Daoy (cell line): ENCODE measurements at regions not wholly inside any gene's neighbourhood (a gene's known extent, or its start where the extent isn't known, plus 50 kb on each side); places are given as distances from the start of the nearest gene placed in this dataset.

Experiments
- DNase-seq: peaks from one replicate; pipeline ENCODE4 v3.0.0-alpha.2; 2015; ENCODE audit warnings: low read depth

DNA sequence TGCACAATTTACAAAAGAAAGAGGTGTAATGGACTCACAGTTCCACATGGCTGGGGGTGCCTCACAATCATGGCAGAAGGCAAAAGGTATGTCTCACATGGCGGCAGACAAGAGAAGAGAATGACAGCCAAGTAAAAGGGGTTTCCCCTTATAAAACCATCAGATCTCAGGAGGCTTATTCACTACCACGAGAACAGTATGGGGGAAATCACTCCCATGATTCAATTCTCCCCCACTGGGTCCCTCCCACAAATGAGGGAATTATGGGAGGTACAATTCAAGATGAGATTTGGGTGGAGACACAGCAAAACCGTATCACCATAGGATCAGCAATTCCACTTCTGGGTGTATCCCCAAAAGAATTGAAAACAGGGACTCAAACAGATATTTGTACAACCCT lies 97.5 kb upstream of the STX18 start:
- DNase-seq = no peak

DNA sequence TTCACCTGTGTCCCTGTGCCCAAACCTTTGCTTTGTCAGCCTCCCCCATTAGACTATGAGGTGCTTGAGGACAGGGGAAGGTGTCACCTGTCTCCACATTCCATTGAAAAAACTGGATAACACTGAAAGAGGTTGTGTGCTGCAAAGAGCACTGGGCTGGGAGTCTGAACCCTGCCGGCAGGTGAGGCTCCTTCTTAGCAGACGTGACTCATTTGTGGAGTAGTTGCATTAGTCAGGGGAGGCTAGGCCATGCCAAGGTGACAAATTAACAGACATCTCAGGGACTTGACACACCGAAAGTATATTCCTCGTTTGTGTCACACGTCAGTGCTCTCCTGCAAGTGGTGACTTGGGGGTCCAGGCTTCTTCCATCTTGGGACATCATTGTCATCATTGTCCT lies 95.9 kb upstream of the STX18 start:
- DNase-seq = no peak

DNA sequence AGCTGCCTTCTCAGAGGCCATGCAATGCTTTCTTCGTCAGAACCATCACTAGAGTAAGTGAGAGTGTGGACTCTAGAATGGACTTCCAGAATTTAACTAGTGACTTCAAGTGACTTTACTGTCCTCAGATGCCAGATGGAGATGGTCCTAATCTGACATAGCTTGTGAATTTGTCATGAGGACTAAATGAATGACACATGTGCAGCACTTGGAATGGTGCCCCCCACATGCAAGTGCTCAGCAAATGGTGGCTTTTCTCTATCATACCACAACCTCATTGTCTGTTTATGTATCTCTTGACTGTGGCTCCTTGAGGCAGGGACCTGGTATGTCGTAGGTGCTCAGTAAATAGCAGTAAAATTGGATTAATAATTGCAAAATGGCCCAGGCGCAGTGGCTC lies 91.6 kb upstream of the STX18 start:
- DNase-seq = no peak

DNA sequence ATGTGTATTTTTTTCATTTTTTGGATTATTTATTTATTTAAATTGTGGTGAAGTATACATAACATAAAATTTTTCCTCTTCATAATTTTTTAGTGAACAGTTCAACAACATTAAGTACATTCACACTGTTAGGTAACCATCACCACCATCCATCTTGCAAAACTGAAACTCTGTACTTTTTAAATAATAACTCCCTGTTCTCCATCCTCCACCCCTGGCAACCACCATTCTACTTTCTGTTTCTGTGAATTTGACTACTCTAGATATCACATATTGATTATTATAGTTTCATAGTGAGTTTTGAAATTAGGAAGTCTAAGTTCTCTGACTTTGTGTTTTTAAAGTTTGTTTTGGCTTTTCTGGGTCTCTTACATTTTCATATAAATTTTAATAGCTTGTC lies 89.3 kb upstream of the STX18 start:
- no peak for DNase-seq

DNA sequence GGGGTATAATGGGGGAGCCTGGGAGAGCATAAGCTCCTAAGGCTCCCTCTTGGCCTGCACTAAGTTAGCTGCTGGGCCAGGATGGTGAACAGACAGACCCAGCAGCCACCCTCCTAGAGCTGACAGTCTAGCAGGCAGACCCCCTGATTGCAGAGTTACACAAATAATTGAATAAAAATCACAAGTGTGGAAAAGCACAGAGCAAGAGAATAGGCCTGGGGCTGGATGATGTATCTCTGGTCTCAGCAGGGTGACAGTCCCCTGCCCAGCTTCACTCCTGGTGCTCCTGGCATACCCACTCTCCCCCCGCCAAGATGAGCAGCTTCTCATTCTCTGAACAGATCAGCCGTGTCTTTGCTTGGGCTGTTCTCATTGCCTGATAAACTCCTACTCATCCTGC lies 86.1 kb upstream of the STX18 start:
- DNase-seq = no peak

DNA sequence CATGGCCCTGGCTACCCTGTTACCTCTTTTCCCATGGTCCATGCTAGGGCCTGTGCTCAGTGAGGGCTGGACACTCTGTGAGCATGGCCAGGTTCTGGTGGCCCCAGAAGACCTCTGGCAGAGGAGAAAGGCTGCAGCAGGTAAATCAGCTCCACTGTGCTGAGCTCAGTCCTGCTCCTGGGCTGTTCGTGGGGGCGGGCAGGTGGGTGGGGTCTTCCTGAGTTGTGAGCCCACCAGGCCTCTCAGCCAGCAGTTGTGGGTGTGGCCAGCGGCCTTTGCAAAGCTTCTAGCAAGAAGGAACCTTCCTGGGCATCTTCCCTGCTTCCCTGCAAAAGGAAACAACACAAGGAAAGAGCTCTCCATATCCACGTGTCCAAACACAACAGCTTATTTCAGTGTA lies 85.3 kb upstream of the STX18 start:
- DNase-seq = no peak

DNA sequence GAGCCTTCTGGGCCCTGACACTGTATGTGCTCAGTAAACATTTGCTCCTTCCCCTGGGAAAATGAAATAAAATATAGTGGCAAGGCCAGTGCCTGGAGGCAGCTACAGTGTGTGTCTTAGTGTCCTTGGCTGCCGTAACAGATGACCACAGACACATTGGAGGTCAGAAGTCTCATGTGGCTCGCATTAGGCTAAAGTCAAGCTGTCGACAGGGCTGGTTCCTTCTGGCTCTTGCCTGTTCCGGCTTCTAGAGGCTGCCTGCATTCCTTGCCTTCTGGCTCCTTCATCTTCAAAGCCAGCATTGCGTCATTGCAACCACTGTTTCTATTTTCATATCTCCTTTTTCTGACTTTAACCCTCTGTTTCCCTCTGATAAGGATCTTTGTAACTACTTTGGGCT lies 83.6 kb upstream of the STX18 start:
- DNase-seq = no peak

DNA sequence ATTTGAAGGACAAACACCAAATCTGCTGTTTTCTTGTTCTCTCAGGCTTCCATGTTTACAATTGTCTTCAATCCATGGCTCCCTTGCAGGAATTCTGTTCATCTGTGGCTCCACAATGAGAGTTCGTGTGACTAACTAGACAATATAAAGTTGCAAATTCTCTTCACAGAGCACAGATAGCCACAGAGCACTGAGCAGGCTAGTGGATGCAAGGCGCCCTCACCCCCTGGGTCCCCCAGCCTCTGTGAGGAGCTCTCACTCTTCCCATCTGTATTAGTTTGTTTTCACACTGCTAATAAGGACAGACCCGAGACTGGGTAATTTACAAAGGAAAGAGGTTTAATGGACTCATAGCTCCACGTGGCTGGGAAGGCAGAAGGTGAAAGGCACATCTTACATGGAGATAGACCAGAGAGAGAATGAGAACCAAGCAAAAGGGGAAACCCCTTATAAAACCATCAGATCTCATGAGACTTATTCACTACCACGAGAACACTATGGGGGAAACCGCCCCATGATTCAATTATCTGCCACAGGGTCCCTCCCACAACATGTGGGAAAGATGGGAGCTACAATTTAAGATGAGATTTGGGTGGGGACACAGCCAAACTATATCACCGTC lies 82.5 kb upstream of the STX18 start:
- DNase-seq = no peak

DNA sequence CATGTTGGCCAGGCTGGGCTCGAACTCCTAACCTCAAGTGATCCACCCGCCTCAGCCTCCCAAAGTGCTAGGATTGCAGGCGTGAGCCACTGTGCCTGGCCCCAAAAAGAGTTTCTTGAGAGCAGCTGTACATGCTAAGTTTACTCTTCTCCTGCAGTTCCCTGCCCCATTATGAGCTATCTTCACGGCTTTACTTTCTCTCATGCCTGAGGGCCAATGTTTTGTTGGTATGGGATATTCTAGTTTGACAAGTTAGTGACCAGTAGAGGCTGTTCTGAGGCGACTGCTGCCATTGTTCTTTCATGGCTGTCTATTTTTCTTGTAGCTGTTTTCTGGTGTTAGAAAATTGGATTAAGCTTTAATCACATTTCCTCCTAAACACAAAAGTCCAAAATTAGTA lies 78.0 kb upstream of the STX18 start:
- no peak for DNase-seq

DNA sequence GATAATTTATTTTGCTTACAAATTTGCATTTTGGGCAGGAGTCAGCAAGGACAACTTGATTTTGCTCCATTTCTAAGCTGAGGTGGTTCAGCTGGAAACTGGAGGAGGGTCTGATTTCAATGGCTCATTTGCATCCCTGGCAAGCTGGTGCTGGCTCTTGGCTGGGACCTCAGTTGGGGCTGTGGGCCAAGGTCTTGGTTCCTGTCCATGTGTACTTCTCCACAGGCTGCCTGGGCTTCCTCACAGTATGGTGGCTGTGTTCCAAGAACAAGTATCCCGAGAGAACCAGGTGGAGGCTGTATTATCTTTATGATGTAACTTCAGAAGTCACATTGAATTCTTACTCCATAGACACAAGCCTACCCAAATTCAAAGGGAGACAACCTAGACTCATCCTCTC lies 77.0 kb upstream of the STX18 start:
- DNase-seq = no peak

DNA sequence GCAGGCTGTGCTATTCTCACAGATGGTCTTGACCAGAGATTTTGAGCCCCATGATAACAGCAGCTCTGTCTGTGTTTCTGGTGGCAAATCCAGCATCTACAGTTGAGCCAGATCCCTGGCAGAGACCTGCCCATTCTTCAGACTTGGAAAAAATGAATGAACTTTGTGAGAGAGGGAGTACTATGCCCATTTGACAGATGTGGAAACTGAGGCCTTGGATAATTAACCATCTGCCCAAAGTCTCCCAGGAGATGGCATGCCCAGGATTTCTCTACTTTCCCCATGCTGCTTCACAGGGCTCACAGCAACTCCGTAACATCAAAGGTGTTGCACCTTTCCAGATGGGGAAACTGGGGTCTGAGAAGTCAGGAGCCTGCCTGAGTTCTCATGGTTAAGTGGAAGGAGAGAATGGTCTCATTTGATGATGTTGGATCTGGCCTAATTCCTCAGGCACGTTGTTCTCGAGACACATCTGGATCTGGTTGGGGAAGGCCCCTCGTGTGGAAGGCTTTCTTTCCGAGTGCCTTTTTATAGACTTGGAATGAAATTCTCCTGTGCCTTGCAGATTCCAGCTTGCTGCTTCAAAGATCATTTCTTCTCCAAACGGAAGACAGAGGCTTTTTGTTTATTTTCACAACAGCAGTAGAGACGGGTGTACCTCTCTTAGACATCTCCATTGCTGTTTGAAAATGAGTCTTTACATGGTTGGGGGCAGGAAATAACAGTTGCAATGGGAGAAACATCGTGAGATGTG lies 73.3 kb upstream of the STX18 start:
- DNase-seq = no peak

DNA sequence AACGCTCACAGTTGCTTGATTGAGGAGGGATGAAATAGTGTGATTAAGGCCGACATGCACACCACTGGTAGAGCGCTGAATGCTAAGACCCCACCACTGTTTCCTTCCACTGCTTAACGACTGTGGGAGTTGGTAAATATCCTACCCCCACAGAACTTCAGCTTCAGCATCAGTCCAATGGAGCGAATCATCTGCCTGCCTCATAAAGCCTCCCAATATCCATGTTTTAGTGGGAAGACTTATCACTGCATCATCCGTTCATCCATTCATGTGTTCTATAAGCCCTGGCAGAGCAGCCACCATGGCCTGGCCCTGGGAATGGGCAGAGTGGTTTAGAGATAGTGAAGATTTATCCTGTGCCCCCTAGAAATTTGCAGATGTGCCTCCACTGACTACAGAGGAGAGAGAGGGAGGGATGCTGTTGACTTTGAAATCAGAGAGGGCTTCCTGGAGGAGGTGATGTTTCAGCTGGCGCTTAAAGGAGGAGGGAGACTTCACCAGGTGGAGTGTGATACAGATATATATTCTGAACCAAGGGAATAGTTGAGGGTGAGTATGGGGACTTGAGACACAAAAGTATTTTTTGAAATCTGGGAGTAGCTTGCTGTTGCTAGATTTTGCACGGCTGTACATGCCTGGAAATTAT lies 71.9 kb upstream of the STX18 start:
- no peak for DNase-seq

DNA sequence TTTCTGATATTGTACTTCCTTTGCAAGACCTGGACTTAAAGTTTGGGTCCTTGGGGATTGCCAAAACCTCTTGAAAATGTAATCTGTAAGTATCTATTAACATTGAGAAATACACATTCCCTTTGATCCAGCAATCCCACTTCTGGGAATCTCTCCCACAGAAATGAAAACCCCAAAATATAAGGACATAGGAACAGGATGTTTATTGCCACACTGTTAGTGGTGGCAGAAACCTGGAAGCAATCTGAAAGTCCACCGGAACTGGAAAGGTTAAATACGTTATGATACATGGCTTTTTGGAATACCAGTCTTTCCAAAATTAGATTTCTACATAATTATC lies 71.2 kb upstream of the STX18 start:
- DNase-seq = no peak

DNA sequence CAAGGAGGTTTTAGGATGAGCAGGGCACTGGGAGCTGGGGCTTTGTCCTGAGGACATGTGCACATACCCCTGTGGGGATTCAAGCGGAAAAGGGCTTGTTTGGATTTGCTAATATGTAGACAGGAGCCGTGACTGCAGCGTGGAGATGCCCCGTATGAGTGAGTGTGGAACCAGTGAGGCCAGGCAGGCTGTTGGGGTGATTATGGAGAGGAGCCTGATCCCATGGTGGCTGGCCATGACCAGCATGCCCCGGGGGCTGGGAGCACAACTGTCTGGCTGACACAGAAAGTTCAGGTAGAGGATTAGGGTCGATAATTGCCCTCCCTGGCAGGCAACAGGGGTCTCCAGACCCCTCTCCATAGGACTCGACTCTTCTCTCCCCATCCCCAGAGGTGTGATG lies 68.8 kb upstream of the STX18 start:
- DNase-seq = no peak

DNA sequence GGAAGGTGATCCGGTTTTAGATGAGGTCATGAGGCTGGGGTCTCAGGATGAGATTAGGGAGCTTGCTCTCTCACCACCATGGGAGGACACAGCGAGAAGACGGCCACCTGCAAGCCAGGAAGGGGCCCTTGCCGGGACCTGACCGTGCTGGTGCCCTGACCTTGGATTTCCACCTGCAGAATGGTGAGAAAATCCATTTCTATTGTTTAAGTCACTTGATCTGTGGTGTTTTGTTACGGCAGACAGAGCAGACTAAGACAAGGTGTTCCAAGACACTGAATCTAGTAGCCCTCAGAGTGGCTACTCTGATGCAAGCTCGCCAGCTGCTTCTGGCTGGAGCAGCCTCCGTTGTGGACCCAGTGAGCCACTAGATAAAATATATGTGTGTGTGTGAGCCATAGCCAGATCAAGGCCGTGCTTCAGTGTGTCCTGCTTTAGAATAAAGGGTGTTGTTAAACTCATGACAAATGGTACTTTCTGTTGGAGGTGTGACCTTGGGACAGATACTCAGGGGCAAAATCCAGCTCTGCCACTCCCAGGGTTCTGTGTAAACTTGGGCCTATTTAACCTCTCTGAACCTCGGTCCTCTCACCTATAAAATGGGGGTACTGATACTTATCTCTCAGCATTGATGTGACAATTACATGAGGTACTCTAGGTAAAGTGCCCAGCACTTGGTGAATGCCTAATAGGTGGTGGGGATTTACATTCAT lies 67.9 kb upstream of the STX18 start:
- no peak for DNase-seq

DNA sequence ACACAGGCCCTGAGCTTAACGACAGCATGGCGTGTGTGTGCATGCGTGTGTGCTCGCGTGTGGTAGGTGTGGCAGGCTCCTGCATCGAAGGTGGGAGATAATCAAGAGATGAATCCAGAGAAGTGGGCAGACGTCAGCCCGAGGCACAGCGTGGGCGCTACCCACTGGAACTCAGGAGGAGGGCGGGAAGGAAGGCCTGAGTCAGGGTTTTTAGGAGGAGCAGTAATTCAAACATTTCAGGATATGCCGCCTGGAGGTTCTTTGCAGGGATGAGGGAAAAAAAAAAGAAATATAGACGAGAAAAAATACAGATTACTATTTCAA lies 66.3 kb upstream of the STX18 start:
- no peak for DNase-seq

DNA sequence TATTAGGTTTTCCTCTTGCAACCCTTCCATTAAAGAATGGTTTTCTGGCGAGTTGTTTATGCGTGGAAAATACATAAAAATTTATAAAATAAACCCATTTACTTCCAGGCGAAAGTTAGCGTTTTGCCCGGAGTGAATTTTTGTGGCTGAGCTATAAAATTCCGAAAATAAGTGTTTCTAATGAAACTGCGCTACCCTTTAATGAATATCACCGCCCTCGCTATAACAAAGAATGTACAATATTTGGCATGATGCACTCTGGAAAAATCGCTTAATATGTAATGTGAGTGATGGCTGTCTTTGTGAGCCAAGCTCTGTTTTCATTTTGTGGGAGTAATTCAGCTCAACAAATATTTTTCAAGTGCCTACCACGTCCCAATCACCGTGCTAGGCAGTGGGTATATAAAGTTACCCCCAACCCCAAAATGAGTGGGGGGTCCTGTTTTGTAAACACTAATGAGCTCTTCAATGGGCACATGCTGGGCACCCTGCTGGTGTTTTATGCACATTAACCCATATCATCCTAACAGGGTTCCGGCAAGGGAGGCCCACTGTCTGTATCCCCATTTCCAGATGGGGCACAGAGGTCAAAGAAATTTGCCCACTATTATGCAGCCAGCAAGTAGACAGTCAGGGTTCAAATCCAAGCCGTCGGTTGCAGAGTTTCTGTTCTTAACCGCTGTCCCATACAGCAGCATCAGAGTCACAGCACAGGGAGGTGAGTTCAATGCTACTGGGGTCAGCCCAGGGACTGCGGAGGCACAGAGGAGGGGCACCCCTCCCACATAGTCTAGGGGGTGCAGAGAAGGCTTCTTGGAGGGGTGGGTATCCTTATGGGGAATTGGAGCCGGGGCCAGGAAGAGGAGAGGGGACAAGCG lies 65.7 kb upstream of the STX18 start:
- no peak for DNase-seq

DNA sequence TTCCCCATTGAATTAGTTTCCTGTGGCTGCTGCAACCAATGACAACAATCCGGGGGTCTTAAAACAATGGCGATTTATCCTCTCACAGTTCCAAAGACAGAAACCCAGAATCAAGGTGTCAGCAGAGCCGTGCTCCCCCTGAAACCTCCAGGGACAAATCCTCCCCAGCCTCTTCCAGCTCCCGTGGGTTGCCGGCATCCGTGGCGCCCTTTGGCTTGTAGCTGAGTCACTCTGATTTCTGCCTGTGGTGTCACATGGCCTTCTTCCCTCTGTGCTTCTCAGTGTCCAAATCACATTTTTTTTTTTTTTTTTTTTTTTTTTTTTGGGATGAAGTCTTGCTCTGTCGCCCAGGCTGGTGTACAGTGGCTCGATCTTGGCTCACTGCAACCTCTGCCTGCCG lies 64.5 kb upstream of the STX18 start:
- DNase-seq = peak; percentile 38

DNA sequence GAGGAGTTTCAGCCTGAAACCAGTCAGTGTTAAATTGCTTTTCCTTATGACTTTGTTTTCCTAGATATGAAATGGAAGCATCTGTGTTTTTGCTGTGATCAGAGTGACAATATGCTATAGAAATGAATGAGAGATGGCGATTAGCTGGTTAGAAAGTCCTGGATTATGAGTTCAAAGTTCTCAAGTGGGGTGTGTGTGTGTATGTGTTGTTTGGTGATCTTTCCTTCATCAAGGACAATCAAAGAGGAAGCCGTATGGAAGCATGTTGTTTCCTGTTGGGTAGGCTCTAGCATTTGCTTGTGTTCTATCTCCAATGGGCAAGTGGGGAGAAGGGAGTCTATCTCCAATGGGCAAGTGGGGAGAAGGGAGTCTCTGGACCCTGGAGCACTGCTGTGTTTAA lies 64.0 kb upstream of the STX18 start:
- no peak for DNase-seq

DNA sequence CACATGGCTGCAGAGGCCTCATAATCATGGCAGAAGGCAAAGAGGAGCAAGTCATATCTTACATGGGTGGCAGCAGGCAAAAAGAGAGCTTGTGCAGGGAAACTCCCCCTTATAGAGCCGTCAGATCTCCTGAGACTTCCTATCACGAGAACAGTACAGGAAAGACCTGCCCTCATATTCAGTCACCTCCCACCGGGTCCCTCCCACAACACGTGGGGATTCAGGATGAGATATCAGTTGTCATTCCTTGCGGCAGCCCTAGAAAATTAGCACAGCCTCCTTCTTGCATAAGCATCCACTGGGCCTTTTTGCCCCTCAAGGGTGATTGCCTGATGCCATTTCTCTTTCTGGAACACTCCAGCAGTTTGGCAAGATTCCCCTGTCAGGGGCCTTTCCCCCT lies 61.7 kb upstream of the STX18 start:
- DNase-seq = no peak

DNA sequence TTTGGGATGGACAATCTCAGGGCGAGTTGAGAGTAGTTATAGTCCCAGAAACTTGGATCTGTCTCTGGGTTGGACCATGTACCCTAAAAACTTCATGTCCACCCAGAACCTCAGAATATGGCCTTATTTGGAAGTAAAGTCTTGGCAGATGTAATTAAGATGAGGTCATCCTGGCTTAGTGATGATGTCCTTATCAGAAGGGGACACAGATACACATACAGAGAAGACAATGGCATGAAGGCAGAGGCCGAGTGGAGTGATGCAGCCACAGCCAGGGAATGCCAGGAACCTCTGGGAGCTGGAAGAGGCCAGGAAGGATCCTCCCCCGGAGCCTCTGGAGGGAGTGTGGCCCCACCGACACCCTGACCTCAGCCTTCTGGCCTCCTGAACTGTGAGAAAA lies 61.2 kb upstream of the STX18 start:
- DNase-seq = no peak

DNA sequence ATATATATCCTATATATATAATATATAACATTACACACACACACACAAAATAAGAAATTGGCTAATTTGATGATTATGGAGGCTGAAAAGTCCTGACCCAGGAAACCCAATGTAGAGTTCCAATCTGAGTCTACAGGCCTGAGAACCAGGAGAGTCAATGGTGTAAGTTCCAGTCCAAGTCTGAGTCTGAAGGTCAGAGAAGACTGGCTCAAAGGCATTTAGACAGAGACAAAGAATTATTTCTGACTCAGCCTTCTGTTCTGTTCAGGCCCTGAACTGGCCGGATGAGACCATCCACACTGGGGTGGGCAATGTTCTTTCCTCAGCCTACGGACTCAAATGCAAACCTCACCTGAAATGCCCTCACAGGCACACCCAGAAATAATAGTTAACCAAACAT lies 60.6 kb upstream of the STX18 start:
- no peak for DNase-seq
